Glutamatergic neuron (in vitro differentiated cells): ENCODE measurements at regions not wholly inside any gene's neighbourhood (a gene's known extent, or its start where the extent isn't known, plus 50 kb on each side); places are given as distances from the start of the nearest gene placed in this dataset.

ENCODE experiments used
- DNase-seq: peaks from one replicate; pipeline ENCODE4 v3.0.0; 2022
- H3K27ac Mint-ChIP-seq: one replicate; pipeline ENCODE4 v1.8.0; 2020; ENCODE audit warnings: mild to moderate bottlenecking, mixed read lengths, inconsistent platforms; ENCODE audit not compliant: unreplicated experiment
- H3K27me3 Mint-ChIP-seq: one replicate; pipeline ENCODE4 v1.8.0; 2020; ENCODE audit warnings: mild to moderate bottlenecking, moderate library complexity, mixed read lengths, inconsistent platforms; ENCODE audit not compliant: unreplicated experiment
- H3K36me3 Mint-ChIP-seq: one replicate; pipeline ENCODE4 v1.8.0; 2020; ENCODE audit warnings: mild to moderate bottlenecking, mixed read lengths, inconsistent platforms; ENCODE audit not compliant: unreplicated experiment
- H3K4me1 Mint-ChIP-seq: one replicate; pipeline ENCODE4 v1.8.0; 2020; ENCODE audit warnings: mild to moderate bottlenecking, low read depth, mixed read lengths, inconsistent platforms; ENCODE audit not compliant: unreplicated experiment
- H3K4me3 Mint-ChIP-seq: one replicate; pipeline ENCODE4 v1.8.0; 2020; ENCODE audit warnings: mild to moderate bottlenecking, mixed read lengths, inconsistent platforms; ENCODE audit not compliant: unreplicated experiment
- H3K9me3 Mint-ChIP-seq: one replicate; pipeline ENCODE4 v1.8.0; 2020; ENCODE audit warnings: mild to moderate bottlenecking, moderate library complexity, mixed read lengths, inconsistent platforms; ENCODE audit not compliant: unreplicated experiment
- TF ChIP-seq, protein P1 (sequence below): fragments of 200-600 bp; sonication (generic); IDR thresholded peaks from one replicate; pipeline ENCODE4 v1.5.0; 2021; ENCODE audit not compliant: partially characterized antibody, unreplicated experiment

GRCh38 chr14:26694521-26694920 is 96.7 kb upstream of the NOVA1 start:
- H3K4me1 Mint-ChIP-seq, result no peaks in the 10 kb centered on the region
- DNase-seq, result no peak
- no peaks in the 10 kb centered on the region for H3K9me3 Mint-ChIP-seq

DNA sequence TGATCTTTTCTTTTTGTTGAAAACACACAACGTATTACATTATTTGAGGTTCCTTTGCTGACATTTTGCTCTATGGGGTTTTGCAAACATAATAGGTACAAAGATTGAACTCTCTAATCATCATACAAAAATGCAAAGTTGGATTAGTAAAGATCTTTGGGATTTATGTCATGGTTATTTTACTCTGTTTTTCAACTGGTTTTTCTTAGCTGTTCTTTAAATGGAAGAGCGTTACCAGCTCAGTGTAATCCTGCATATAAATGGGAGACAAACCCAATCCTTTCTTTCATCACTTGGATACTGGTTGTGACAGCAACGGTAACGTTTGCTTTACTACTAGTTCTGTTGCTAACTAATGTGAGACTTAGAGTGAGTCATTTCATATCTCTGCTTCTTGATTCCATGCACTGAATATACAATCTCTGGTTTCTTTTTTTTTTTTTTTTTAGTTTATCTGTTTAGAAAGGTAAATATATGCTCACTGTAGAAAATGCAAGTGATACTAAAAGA is 104.9 kb upstream of the NOVA1 start:
- TF ChIP-seq, protein P1, sequence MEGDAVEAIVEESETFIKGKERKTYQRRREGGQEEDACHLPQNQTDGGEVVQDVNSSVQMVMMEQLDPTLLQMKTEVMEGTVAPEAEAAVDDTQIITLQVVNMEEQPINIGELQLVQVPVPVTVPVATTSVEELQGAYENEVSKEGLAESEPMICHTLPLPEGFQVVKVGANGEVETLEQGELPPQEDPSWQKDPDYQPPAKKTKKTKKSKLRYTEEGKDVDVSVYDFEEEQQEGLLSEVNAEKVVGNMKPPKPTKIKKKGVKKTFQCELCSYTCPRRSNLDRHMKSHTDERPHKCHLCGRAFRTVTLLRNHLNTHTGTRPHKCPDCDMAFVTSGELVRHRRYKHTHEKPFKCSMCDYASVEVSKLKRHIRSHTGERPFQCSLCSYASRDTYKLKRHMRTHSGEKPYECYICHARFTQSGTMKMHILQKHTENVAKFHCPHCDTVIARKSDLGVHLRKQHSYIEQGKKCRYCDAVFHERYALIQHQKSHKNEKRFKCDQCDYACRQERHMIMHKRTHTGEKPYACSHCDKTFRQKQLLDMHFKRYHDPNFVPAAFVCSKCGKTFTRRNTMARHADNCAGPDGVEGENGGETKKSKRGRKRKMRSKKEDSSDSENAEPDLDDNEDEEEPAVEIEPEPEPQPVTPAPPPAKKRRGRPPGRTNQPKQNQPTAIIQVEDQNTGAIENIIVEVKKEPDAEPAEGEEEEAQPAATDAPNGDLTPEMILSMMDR, result no peak
- Mint-ChIP-seq H3K4me3 (no peak overlapping the region), H3K27me3 (peaks cover 3% of the 10 kb centered on the region), H3K4me1 (no peaks in the 10 kb centered on the region), H3K27ac (no peak overlapping the region), H3K36me3 (no peaks in the 10 kb centered on the region), H3K9me3 (peaks cover 2% of the 10 kb centered on the region)
- no peak for DNase-seq

More at GRCh38 chr14:26694521-26694920, 96.7 kb upstream of the NOVA1 start:
- no peak overlapping the region for H3K4me3 Mint-ChIP-seq
- no peak overlapping the region for H3K27ac Mint-ChIP-seq
- no peaks in the 10 kb centered on the region for H3K36me3 Mint-ChIP-seq
- TF ChIP-seq, protein P1, result no peak
- no peaks in the 10 kb centered on the region for H3K27me3 Mint-ChIP-seq

DNA sequence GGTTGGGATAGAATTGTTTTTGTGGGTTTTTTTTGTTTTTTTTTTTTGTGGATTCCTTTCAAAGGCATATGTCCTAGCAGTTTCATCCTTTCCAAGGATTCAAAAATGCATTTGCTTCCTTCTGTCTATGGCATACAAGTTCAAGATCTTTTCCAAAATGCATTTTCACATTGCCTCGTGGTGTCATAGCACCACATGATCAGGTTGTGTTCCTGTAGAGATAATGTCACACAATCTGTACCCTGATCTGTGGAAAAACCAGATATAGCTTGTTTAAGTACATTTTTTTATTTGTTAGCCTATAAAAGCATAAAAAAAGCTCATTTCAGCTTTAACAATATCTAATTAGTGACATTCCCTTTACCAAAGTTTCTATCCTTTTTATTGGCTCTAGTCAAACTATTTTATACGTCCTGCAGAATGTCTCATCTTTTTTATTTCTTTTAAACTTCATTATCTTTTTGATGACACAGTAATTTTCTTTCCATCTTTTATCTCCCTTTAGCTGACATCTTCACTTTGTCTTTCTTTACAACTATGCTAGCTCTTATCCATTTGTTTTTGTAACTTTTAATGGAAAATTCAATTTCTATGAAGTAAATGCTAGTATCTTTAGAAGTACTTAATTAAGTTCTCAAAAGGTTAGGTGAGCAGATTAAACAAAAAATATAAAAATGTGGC is 106.0 kb upstream of the NOVA1 start:
- Mint-ChIP-seq H3K27me3 (peaks cover 3% of the 10 kb centered on the region), H3K9me3 (peaks cover 2% of the 10 kb centered on the region), H3K4me1 (no peaks in the 10 kb centered on the region), H3K4me3 (no peak overlapping the region), H3K36me3 (no peaks in the 10 kb centered on the region), H3K27ac (no peak overlapping the region)
- DNase-seq, result no peak
- TF ChIP-seq, protein P1, result no peak

DNA sequence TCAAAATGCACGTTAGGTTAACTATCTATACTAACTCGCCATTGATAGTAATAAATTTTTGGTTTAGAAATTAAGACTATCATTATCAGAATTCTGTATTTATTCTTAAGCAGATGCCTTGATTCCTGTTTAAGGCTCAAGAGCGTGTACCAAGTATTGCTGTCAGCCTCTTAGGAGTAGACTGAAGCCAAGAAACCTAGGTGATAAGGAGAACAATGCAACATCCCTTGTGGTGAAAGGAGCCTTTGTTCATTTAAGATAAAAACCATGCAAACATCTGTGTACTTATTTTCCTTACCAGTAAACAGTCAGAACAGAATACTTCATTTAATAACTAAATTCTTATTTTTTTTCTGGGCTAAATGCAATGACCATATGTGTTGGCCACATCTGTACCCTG is 109.4 kb upstream of the NOVA1 start:
- DNase-seq, result no peak
- Mint-ChIP-seq H3K27me3 (no peaks in the 10 kb centered on the region), H3K36me3 (no peaks in the 10 kb centered on the region), H3K27ac (no peak overlapping the region), H3K4me3 (no peak overlapping the region), H3K4me1 (no peaks in the 10 kb centered on the region), H3K9me3 (peaks cover 2% of the 10 kb centered on the region)
- TF ChIP-seq, protein P1, result no peak

DNA sequence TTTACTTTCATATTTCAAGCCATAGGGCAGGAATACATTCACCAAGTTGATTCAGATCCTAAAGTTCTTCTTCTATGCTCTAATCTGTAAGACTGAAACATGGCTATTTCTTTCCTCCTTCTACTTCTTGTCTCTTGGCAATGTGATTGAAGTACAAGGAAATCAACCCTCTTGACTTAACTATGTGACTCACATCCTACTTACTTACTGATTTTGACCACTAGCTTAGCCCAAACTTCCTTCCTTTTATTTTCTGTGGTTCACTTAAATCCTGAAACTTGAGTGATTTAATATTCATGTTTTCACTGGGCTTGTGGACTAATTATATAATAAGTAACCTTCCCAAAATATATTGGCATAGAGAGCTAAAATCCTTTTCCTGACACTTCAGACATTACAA is 111.2 kb upstream of the NOVA1 start:
- Mint-ChIP-seq H3K4me3 (no peak overlapping the region), H3K9me3 (no peaks in the 10 kb centered on the region), H3K4me1 (no peaks in the 10 kb centered on the region), H3K36me3 (no peaks in the 10 kb centered on the region), H3K27ac (no peak overlapping the region), H3K27me3 (no peaks in the 10 kb centered on the region)
- no peak for DNase-seq
- TF ChIP-seq, protein P1, result no peak
